Loucy (cell line): ENCODE measurements at regions not wholly inside any gene's neighbourhood (a gene's known extent, or its start where the extent isn't known, plus 50 kb on each side); places are given as distances from the start of the nearest gene placed in this dataset.

Experiments
- CTCF ChIP-seq: fragments of 200-600 bp; sonication (generic); conservative IDR thresholded peaks from 2 replicates; pipeline ENCODE4 v1.5.1; 2014; ENCODE audit warnings: mild to moderate bottlenecking, antibody characterized with exemption, low read length
- EZH2phosphoT487 ChIP-seq: fragments of 200-600 bp; IDR thresholded peaks from 2 replicates; pipeline ENCODE4 v1.6.1; 2018; ENCODE audit warnings: antibody characterized with exemption, mild to moderate bottlenecking, moderate library complexity, borderline replicate concordance

DNA sequence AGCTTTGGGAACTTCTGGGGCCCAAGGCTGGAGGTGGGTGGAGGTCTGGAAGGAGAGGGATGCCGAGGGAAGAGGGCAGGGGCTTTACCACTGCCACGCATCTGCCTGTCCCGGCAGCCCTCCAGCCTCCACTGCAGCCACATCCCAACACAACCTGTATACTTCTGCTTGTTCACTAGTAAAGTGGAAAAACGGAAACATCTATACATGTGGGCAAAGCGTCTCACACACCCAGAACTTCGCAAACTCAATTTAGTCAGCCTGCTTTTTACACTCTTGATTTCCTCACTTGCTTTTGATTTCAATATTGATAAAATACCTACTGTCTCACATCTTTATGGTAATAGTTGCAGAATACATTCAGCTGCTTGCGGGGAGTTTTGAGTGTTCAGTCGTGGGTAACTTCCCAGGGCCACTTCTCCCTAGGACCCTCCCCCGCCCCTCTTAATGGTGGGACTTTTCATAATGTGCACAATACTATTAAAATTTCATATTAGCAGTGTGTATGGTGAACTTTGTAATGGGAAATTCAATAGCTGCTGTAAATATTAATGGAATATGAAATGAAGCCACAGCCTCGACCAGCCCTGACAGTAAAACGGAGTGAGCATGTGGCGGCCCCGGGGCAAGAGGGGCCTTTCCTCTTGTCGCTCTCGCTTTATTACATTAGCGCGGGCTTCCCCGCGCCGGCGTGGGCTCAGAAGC is 85.2 kb downstream of the NR2F2 start:
- TF ChIP-seq CTCF = no peak
- no peak for TF ChIP-seq EZH2phosphoT487
